ENCODE measurements at regions not wholly inside any gene's neighbourhood (a gene's known extent, or its start where the extent isn't known, plus 50 kb on each side); places are given as distances from the start of the nearest gene placed in this dataset.
A peak's percentile ranks its signal among the peaks of the same experiment; 100 is the strongest.

GRCh38 chr5:56358703-56359681 is 125.9 kb upstream of the ANKRD55 start (continued):
- TF ChIP-seq ZNF710 (CRISPR knock-in tag; IDR thresholded peaks at IDR 0.05; ENCODE audit: borderline replicate concordance) (peak; percentile 86), ZMYM3 (CRISPR knock-in tag; IDR thresholded peaks at IDR 0.05) (peak; percentile 39), KDM6A (CRISPR knock-in tag; IDR thresholded peaks at IDR 0.05; ENCODE audit: low read depth) (peak; percentile 93), ZNF20 (CRISPR knock-in tag; IDR thresholded peaks at IDR 0.05) (no peak), FOXP1 (IDR thresholded peaks at IDR 0.05) (0 out of 2 replicates have a peak, but pooled peaks have one; percentile 21), FOXP1 (CRISPR knock-in tag; IDR thresholded peaks at IDR 0.05) (peak; percentile 79; the same call in 1 of the 2 replicates), HINFP (CRISPR knock-in tag; IDR thresholded peaks at IDR 0.05; ENCODE audit: low read depth) (peak; percentile 49; the same call in 1 of the 2 replicates), RFXANK (CRISPR knock-in tag; IDR thresholded peaks at IDR 0.05) (no peak), PRPF4 (IDR thresholded peaks at IDR 0.05; ENCODE audit: low read depth, low read length, poor library complexity, severe bottlenecking) (no peak), PITX1 (CRISPR knock-in tag; IDR thresholded peaks at IDR 0.05) (peak; percentile 75), GABPA (IDR thresholded peaks at IDR 0.05; ENCODE audit: low read depth, low read length) (no peak), GABPA (CRISPR knock-in tag; IDR thresholded peaks at IDR 0.05; ENCODE audit: low read depth) (peak; percentile 26; the same call in 1 of the 2 replicates), ZNF761 (CRISPR knock-in tag; conservative IDR thresholded peaks at IDR 0.05) (peak; percentile 61; the same call in 1 of the 2 replicates), ZHX1 (CRISPR knock-in tag; IDR thresholded peaks at IDR 0.05; ENCODE audit: low read depth) (no peak; the same call in 1 of the 2 replicates), ZNF18 (CRISPR knock-in tag; IDR thresholded peaks at IDR 0.05; ENCODE audit: insufficient replicate concordance) (no peak), MBD4 (IDR thresholded peaks at IDR 0.05; ENCODE audit: borderline replicate concordance, low read length) (peak; percentile 61; the same call in 1 of the 2 replicates), EP300 (IDR thresholded peaks at IDR 0.05; ENCODE audit: low read depth in 2 of 2, low read length in 2 of 2) (peak; percentile 95 to 97; a peak in 3 of 4 replicates), EP300 (CRISPR knock-in tag; IDR thresholded peaks at IDR 0.05; ENCODE audit: borderline replicate concordance) (peak; percentile 92), POLR2A (IDR thresholded peaks at IDR 0.05; ENCODE audit: insufficient read depth in 1 of 2, low read depth in 2 of 2, low read length in 2 of 2) (peak; percentile 71 to 78), NAIF1 (CRISPR knock-in tag; IDR thresholded peaks at IDR 0.05; ENCODE audit: borderline replicate concordance) (0 out of 2 replicates have a peak, but pooled peaks have one; percentile 10), SMC3 (IDR thresholded peaks at IDR 0.05; ENCODE audit: low read length) (peak; percentile 60), RFX1 (IDR thresholded peaks at IDR 0.05) (no peak)

Measured in HepG2 (cell line).